Thyroid gland (tissue), 4 donors: ENCODE measurements at regions not wholly inside any gene's neighbourhood (a gene's known extent, or its start where the extent isn't known, plus 50 kb on each side); places are given as distances from the start of the nearest gene placed in this dataset.
"Not testable (repeated sequence)": the region's sequence is repeated elsewhere in the genome, so short reads cannot be mapped to it uniquely, and the experiment has no call there.

Experiments used
- CTCF ChIP-seq, 6 experiments: fragments of 200-600 bp in 3 of 6; fragments of 450-650 bp in 3 of 6; sonication (generic) in 3 of 6; IDR thresholded peaks; one replicate each; pipeline ENCODE4 v1.5.1; 2016 to 2019; ENCODE audit warnings: antibody characterized with exemption in 6 of 6, mild to moderate bottlenecking in 2 of 6, inconsistent platforms in 1 of 6, moderate library complexity in 1 of 6
- POLR2A ChIP-seq, 2 donors: fragments of 450-650 bp; IDR thresholded peaks; one replicate each; pipeline ENCODE4 v1.6.1; 2017; ENCODE audit warnings: antibody characterized with exemption in 2 of 2, mild to moderate bottlenecking in 2 of 2, moderate library complexity in 1 of 2

- not testable (repeated sequence) for TF ChIP-seq CTCF, POLR2A (IDR thresholded peaks at IDR 0.05)
Measured at GRCh38 chr9:107763469-107763868, 273.9 kb upstream of the KLF4 start.
